ENCODE measurements at regions not wholly inside any gene's neighbourhood (a gene's known extent, or its start where the extent isn't known, plus 50 kb on each side); places are given as distances from the start of the nearest gene placed in this dataset.

GRCh38 chr1:217140041-217140901, 417.0 kb upstream of the ESRRG start:
- TF ChIP-seq CTCF (conservative IDR thresholded peaks at IDR 0.05; ENCODE audit: low read depth, low read length) (no peak), RFX5 (IDR thresholded peaks at IDR 0.05; ENCODE audit: low read depth, low read length) (no peak), CEBPB (IDR thresholded peaks at IDR 0.05; ENCODE audit: low read depth, low read length) (no peak), RCOR1 (IDR thresholded peaks at IDR 0.05; ENCODE audit: insufficient replicate concordance, low read length) (no peak), POLR2A (IDR thresholded peaks at IDR 0.05; ENCODE audit: low read depth, low read length) (no peak), NFE2L2 (IDR thresholded peaks at IDR 0.05; ENCODE audit: low read depth, low read length) (no peak), ELK1 (IDR thresholded peaks at IDR 0.05; ENCODE audit: borderline replicate concordance, low read depth, low read length) (no peak), CHD1 (IDR thresholded peaks at IDR 0.05; ENCODE audit: low read depth, low read length) (no peak), USF2 (IDR thresholded peaks at IDR 0.05; ENCODE audit: low read depth, low read length) (no peak)

All from IMR-90 (cell line).